HG03280 (cell line): ENCODE measurements at regions not wholly inside any gene's neighbourhood (a gene's known extent, or its start where the extent isn't known, plus 50 kb on each side); places are given as distances from the start of the nearest gene placed in this dataset.

Experiments used
- ATAC-seq: cut with Tn5 transposase; IDR thresholded peaks from one replicate; pipeline ENCODE4 v1.9.1; 2021; ENCODE audit warnings: mild to moderate bottlenecking, moderate library complexity; ENCODE audit not compliant: unreplicated experiment

- ATAC-seq: no peak
Observed at GRCh38 chr22:47808886-47809620, 1046.6 kb downstream of the TBC1D22A start.

- no peak for ATAC-seq
Observed at GRCh38 chr22:47808236-47808635, 1045.8 kb downstream of the TBC1D22A start.

GRCh38 chr22:47807506-47807905 lies 1045.1 kb downstream of the TBC1D22A start:
- ATAC-seq: no peak

GRCh38 chr22:47806894-47807293 lies 1044.4 kb downstream of the TBC1D22A start:
- ATAC-seq: no peak

- no peak for ATAC-seq
Observed at GRCh38 chr22:47805394-47805935, 1043.0 kb downstream of the TBC1D22A start.

GRCh38 chr22:47804281-47804680 lies 1041.8 kb downstream of the TBC1D22A start:
- no peak for ATAC-seq

- no peak for ATAC-seq
Observed at GRCh38 chr22:47802421-47802820, 1040.0 kb downstream of the TBC1D22A start.

GRCh38 chr22:47801541-47802245 lies 1039.2 kb downstream of the TBC1D22A start:
- no peak for ATAC-seq

GRCh38 chr22:47798229-47798628 lies 1035.8 kb downstream of the TBC1D22A start:
- no peak for ATAC-seq

GRCh38 chr22:47797342-47797945 lies 1035.0 kb downstream of the TBC1D22A start:
- no peak for ATAC-seq

- ATAC-seq: no peak
Observed at GRCh38 chr22:47796128-47796908, 1033.9 kb downstream of the TBC1D22A start.

GRCh38 chr22:47795477-47796127 lies 1033.2 kb downstream of the TBC1D22A start:
- ATAC-seq: no peak

- ATAC-seq: no peak
Observed at GRCh38 chr22:47794851-47795250, 1032.4 kb downstream of the TBC1D22A start.

GRCh38 chr22:47793304-47794101 lies 1031.1 kb downstream of the TBC1D22A start:
- ATAC-seq: no peak

- no peak for ATAC-seq
Observed at GRCh38 chr22:47789171-47789570, 1026.7 kb downstream of the TBC1D22A start.

- ATAC-seq: no peak
Observed at GRCh38 chr22:47788461-47788860, 1026.0 kb downstream of the TBC1D22A start.

- no peak for ATAC-seq
Observed at GRCh38 chr22:47787501-47788227, 1025.2 kb downstream of the TBC1D22A start.

GRCh38 chr22:47786650-47787290 lies 1024.3 kb downstream of the TBC1D22A start:
- no peak for ATAC-seq
